Sigmoid colon (tissue), 6 donors: ENCODE measurements at regions not wholly inside any gene's neighbourhood (a gene's known extent, or its start where the extent isn't known, plus 50 kb on each side); places are given as distances from the start of the nearest gene placed in this dataset.
"Not testable (repeated sequence)": the region's sequence is repeated elsewhere in the genome, so short reads cannot be mapped to it uniquely, and the experiment has no call there.

Experiments used
- DNase-seq: peaks from one replicate; pipeline ENCODE4 v3.0.0-alpha.2; 2019
- H3K27ac ChIP-seq, 4 donors: fragments of 200-600 bp; sonication (generic); one replicate each; pipeline ENCODE4 v1.5.1; 2016 to 2019; ENCODE audit warnings: mild to moderate bottlenecking in 1 of 4
- H3K27me3 ChIP-seq, 3 donors: fragments of 200-600 bp; sonication (generic); one replicate each; pipeline ENCODE4 v1.5.1; 2019; ENCODE audit warnings: mild to moderate bottlenecking in 1 of 3
- H3K36me3 ChIP-seq, 4 donors: fragments of 200-600 bp; sonication (generic); one replicate each; pipeline ENCODE4 v1.5.1; 2016 to 2019
- H3K4me1 ChIP-seq, 4 donors: fragments of 200-600 bp; sonication (generic); one replicate each; pipeline ENCODE4 v1.5.1; 2017 to 2019
- H3K4me3 ChIP-seq, 4 donors: fragments of 200-600 bp; sonication (generic); one replicate each; pipeline ENCODE4 v1.5.1; 2017 to 2019; ENCODE audit warnings: mild to moderate bottlenecking in 2 of 4, moderate library complexity in 1 of 4
- H3K9me3 ChIP-seq, 4 donors: fragments of 200-600 bp in 3 of 4; sonication (generic) in 3 of 4; one replicate each; pipeline versions ENCODE4 v1.5.1 to v1.6.1; 2013 to 2019
- CTCF ChIP-seq, 4 experiments: fragments of 450-650 bp in 3 of 4; fragments of 200-600 bp in 1 of 4; IDR thresholded peaks; one replicate each; pipeline ENCODE4 v1.5.1; 2016 to 2019; ENCODE audit warnings: antibody characterized with exemption in 4 of 4, mild to moderate bottlenecking in 3 of 4, moderate library complexity in 2 of 4
- EP300 ChIP-seq, 4 donors: sonication (generic); formaldehyde crosslinking; IDR thresholded peaks; one replicate each; pipeline ENCODE4 v1.6.1; 2017; ENCODE audit warnings: antibody characterized with exemption in 4 of 4
- POLR2A ChIP-seq, 2 donors: fragments of 450-650 bp; IDR thresholded peaks; one replicate each; pipeline ENCODE4 v1.6.1; 2016; ENCODE audit warnings: antibody characterized with exemption in 2 of 2, mild to moderate bottlenecking in 2 of 2, moderate library complexity in 2 of 2
- POLR2AphosphoS5 ChIP-seq, 4 donors: sonication (generic); formaldehyde crosslinking; IDR thresholded peaks; one replicate each; pipeline ENCODE4 v1.6.1; 2017; ENCODE audit warnings: antibody characterized with exemption in 4 of 4
- WGBS, 2 donors: extraction: QIAGEN DNeasy Blood & Tissue Kit; methylation state at CpG; one replicate each; pipeline ENCODE4 v1.1.7; 2013; 5-methylcytosine and 5-hydroxymethylcytosine counted together
- intact Hi-C: fragments of 100-400 bp; cut with DNase I; formaldehyde crosslinking; loops from one replicate; pipeline ENCODE4 v1.15.1; 2023
- donor health status: healthy with polysubstance abuse.
- donor health status: healthy.

- no peak for TF ChIP-seq CTCF (IDR thresholded peaks at IDR 0.05)
- TF ChIP-seq EP300 (IDR thresholded peaks at IDR 0.05), result no peak
- no peak for TF ChIP-seq POLR2A (IDR thresholded peaks at IDR 0.05)
- TF ChIP-seq POLR2AphosphoS5 (IDR thresholded peaks at IDR 0.05), result no peak
- Histone ChIP-seq H3K27me3 (no peaks in the 10 kb centered on the region), H3K4me1 (no peaks in the 10 kb centered on the region), H3K9me3 (peaks cover 0 to 2% (median 1%) of the 10 kb centered on the region in 4 donors), H3K4me3 (no peak overlapping the region), H3K27ac (no peak overlapping the region), H3K36me3 (no peaks in the 10 kb centered on the region)
- no peak for DNase-seq
- 91 to 92% methylated on average over 6 of the region's 6 CpGs for WGBS, 2 donors
- intact Hi-C loops, result no loop called here
Observed at GRCh38 chr3:20622304-20622703, 436.3 kb upstream of the SGO1 start.

DNA sequence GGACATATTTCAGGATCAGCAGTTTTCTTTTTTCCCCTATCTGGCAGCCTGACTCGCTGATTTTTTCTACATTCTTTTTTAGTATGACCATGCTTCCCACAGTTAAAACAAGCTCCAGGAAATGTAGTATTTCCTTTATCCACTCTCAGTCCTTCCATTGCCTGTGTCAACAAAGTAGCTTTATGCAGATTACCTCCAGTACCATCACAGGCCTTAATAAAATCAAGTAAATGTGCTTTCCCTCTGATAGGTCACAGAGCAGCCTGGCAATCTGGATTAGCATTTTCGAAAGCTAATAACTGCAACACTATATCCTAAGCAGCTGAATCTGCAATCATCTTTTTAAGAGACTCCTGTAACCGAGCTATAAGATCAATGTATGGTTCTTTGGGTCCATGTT, 432.6 kb upstream of the SGO1 start:
- H3K4me3 ChIP-seq, H3K4me1 ChIP-seq, DNase-seq, H3K36me3 ChIP-seq, H3K9me3 ChIP-seq, intact Hi-C loops, H3K27ac ChIP-seq, H3K27me3 ChIP-seq: not testable (repeated sequence)
- WGBS, 2 donors, result 68 to 75% methylated on average over 3 of the region's 3 CpGs

GRCh38 chr3:20618181-20618580, 432.2 kb upstream of the SGO1 start:
- H3K27ac ChIP-seq, DNase-seq, H3K36me3 ChIP-seq, intact Hi-C loops, H3K4me3 ChIP-seq, H3K9me3 ChIP-seq, H3K27me3 ChIP-seq, H3K4me1 ChIP-seq: not testable (repeated sequence)
- 67 to 81% methylated on average over 7 of the region's 7 CpGs for WGBS, 2 donors

GRCh38 chr3:20615982-20616381, 430.0 kb upstream of the SGO1 start:
- intact Hi-C loops, DNase-seq, H3K4me1 ChIP-seq, H3K4me3 ChIP-seq, H3K27ac ChIP-seq, H3K36me3 ChIP-seq, H3K27me3 ChIP-seq: not testable (repeated sequence)
- peaks cover 0 to 12% (median 1%) of the 10 kb centered on the region in 4 donors for H3K9me3 ChIP-seq

GRCh38 chr3:20608054-20608738, 422.2 kb upstream of the SGO1 start:
- Histone ChIP-seq H3K36me3 (no peaks in the 10 kb centered on the region), H3K27ac (no peak overlapping the region), H3K9me3 (peaks cover 0 to 5% (median 4%) of the 10 kb centered on the region in 4 donors), H3K4me1 (no peaks in the 10 kb centered on the region), H3K4me3 (no peak overlapping the region), H3K27me3 (no peaks in the 10 kb centered on the region)
- intact Hi-C loops, result no loop called here
- DNase-seq, result no peak
- 68 to 82% methylated on average over 5 of the region's 5 CpGs for WGBS, 2 donors
- TF ChIP-seq POLR2AphosphoS5 (IDR thresholded peaks at IDR 0.05) (no peak), EP300 (IDR thresholded peaks at IDR 0.05) (no peak), CTCF (IDR thresholded peaks at IDR 0.05) (no peak), POLR2A (IDR thresholded peaks at IDR 0.05) (no peak)

DNA sequence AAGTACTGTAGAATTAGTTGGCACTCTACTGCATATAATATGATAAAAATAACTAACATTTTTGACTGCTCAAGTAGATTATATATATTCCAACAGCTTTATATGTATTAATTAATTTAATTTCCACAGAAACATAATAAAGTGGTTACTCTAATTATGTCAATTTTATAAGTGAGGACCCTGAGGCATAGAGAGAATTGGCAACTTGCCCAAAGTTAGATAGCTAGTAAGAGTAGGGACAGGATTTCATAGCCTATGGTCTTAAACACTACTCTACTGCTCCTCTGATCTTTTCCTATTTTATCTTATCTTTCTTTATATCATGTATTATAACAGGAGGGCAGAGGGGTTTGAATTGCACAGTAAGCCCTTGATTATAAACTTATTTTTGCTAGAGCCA, 418.7 kb upstream of the SGO1 start:
- H3K9me3 ChIP-seq, result peaks cover 0 to 9% (median 1%) of the 10 kb centered on the region in 4 donors
- intact Hi-C loops, result no loop called here

More for the DNA sequence above, 418.7 kb upstream of the SGO1 start:
- no peak for DNase-seq
- Histone ChIP-seq H3K27ac (no peak overlapping the region), H3K4me1 (no peaks in the 10 kb centered on the region), H3K36me3 (no peaks in the 10 kb centered on the region), H3K27me3 (no peaks in the 10 kb centered on the region), H3K4me3 (no peak overlapping the region)
- TF ChIP-seq POLR2A (IDR thresholded peaks at IDR 0.05) (no peak), POLR2AphosphoS5 (IDR thresholded peaks at IDR 0.05) (no peak), CTCF (IDR thresholded peaks at IDR 0.05) (no peak)
